Colonic mucosa (tissue), 4 donors: ENCODE measurements at regions not wholly inside any gene's neighbourhood (a gene's known extent, or its start where the extent isn't known, plus 50 kb on each side); places are given as distances from the start of the nearest gene placed in this dataset.
A peak's percentile ranks its signal among the peaks of the same experiment; 100 is the strongest.

Source experiments
- DNase-seq: peaks from one replicate; pipeline ENCODE4 v3.0.0-alpha.2; 2020
- H3K27ac ChIP-seq: fragments of 200-600 bp; one replicate; pipeline ENCODE4 v1.8.0; 2021
- H3K27me3 ChIP-seq: fragments of 200-600 bp; one replicate; pipeline ENCODE4 v1.8.0; 2021
- H3K36me3 ChIP-seq: fragments of 200-600 bp; one replicate; pipeline ENCODE4 v1.8.0; 2021
- H3K4me1 ChIP-seq: fragments of 200-600 bp; one replicate; pipeline ENCODE4 v1.8.0; 2021; ENCODE audit warnings: mild to moderate bottlenecking
- H3K4me3 ChIP-seq: fragments of 200-600 bp; one replicate; pipeline ENCODE4 v1.8.0; 2021
- H3K9ac ChIP-seq, 2 donors: one replicate each; pipeline ENCODE4 v1.7.0; 2013; ENCODE audit warnings: control low read depth in 2 of 2, low read depth in 2 of 2, low read length in 2 of 2
- H3K9me3 ChIP-seq: fragments of 200-600 bp; one replicate; pipeline ENCODE4 v1.8.0; 2021
- CTCF ChIP-seq: fragments of 200-600 bp; IDR thresholded peaks from one replicate; pipeline ENCODE4 v1.8.0; 2022; ENCODE audit warnings: antibody characterized with exemption, mild to moderate bottlenecking
- intact Hi-C: fragments of 100-400 bp; cut with DNase I; formaldehyde crosslinking; loops from one replicate; pipeline ENCODE4 v1.14.1; 2022
- donor health status: healthy.
- donor health status: DM: no; HTN: no; CAD: no.
- donor health status: DM: no; HTN: no; CAD: no.

- H3K36me3 ChIP-seq, result no peaks in the 10 kb centered on the region
- peak overlapping the region; percentile 62 for H3K4me3 ChIP-seq
- H3K9me3 ChIP-seq, result no peaks in the 10 kb centered on the region
- H3K27me3 ChIP-seq, result no peaks in the 10 kb centered on the region
- peak overlapping the region in 1 of 2 donors; percentile 53 for H3K9ac ChIP-seq
- H3K4me1 ChIP-seq, result no peaks in the 10 kb centered on the region
- H3K27ac ChIP-seq, result no peak overlapping the region
- no peak for DNase-seq
- intact Hi-C loops, result loop anchor here (5.0 to 10.0 kb wide), 5 partner anchors 101 to 599 kb away; partner anchors contain the start of gene MAML3
- no peak for TF ChIP-seq CTCF
Observed at GRCh38 chr4:140253556-140254027, 99.6 kb upstream of the MAML3 start.

- peak overlapping the region; percentile 79 for H3K27ac ChIP-seq
- no peaks in the 10 kb centered on the region for H3K4me1 ChIP-seq
- TF ChIP-seq CTCF, result peak; percentile 94
- intact Hi-C loops, result loop anchor here (5.0 to 10.0 kb wide), 5 partner anchors 101 to 598 kb away; partner anchors contain the start of gene MAML3
- no peaks in the 10 kb centered on the region for H3K36me3 ChIP-seq
- no peaks in the 10 kb centered on the region for H3K27me3 ChIP-seq
- H3K4me3 ChIP-seq, result peak overlapping the region; percentile 62
- H3K9me3 ChIP-seq, result no peaks in the 10 kb centered on the region
- DNase-seq, result peak; percentile 81
- H3K9ac ChIP-seq, result peak overlapping the region; percentile 53 to 83
Observed at GRCh38 chr4:140252742-140253555, 99.0 kb upstream of the MAML3 start.

GRCh38 chr4:140252141-140252741 is 98.3 kb upstream of the MAML3 start:
- peak overlapping the region; percentile 79 for H3K27ac ChIP-seq
- TF ChIP-seq CTCF, result no peak
- intact Hi-C loops, result loop anchor here (5.0 to 10.0 kb wide), 5 partner anchors 100 to 597 kb away; partner anchors contain the start of gene MAML3

GRCh38 chr4:140251571-140251970 is 97.6 kb upstream of the MAML3 start:
- H3K27me3 ChIP-seq, result no peaks in the 10 kb centered on the region
- H3K36me3 ChIP-seq, result no peaks in the 10 kb centered on the region
- DNase-seq, result no peak
- intact Hi-C loops, result loop anchor here (5.0 to 10.0 kb wide), 5 partner anchors 99 to 597 kb away; partner anchors contain the start of gene MAML3
- H3K27ac ChIP-seq, result no peak overlapping the region
- no peaks in the 10 kb centered on the region for H3K4me1 ChIP-seq
- H3K4me3 ChIP-seq, result no peak overlapping the region
- peak overlapping the region in 1 of 2 donors; percentile 53 for H3K9ac ChIP-seq
- no peak for TF ChIP-seq CTCF
- H3K9me3 ChIP-seq, result no peaks in the 10 kb centered on the region

More at GRCh38 chr4:140252141-140252741, 98.3 kb upstream of the MAML3 start:
- H3K9ac ChIP-seq, result peak overlapping the region; percentile 53 to 83
- H3K36me3 ChIP-seq, result no peaks in the 10 kb centered on the region
- peak; percentile 54 for DNase-seq
- no peaks in the 10 kb centered on the region for H3K4me1 ChIP-seq
- H3K4me3 ChIP-seq, result peak overlapping the region; percentile 62
- no peaks in the 10 kb centered on the region for H3K27me3 ChIP-seq
- no peaks in the 10 kb centered on the region for H3K9me3 ChIP-seq

GRCh38 chr4:140250989-140251552 is 97.1 kb upstream of the MAML3 start:
- H3K27ac ChIP-seq, result no peak overlapping the region
- no peak for TF ChIP-seq CTCF
- no peaks in the 10 kb centered on the region for H3K4me1 ChIP-seq
- intact Hi-C loops, result loop anchor here (5.0 to 10.0 kb wide), 5 partner anchors 99 to 596 kb away; partner anchors contain the start of gene MAML3
- no peaks in the 10 kb centered on the region for H3K36me3 ChIP-seq
- no peak for DNase-seq
- H3K9me3 ChIP-seq, result no peaks in the 10 kb centered on the region
- H3K4me3 ChIP-seq, result no peak overlapping the region
- no peaks in the 10 kb centered on the region for H3K27me3 ChIP-seq
- H3K9ac ChIP-seq, result peak overlapping the region in 1 of 2 donors; percentile 53
